Heart left ventricle (tissue), 13 donors: ENCODE measurements at regions not wholly inside any gene's neighbourhood (a gene's known extent, or its start where the extent isn't known, plus 50 kb on each side); places are given as distances from the start of the nearest gene placed in this dataset.

Source experiments
- POLR2A ChIP-seq, 2 donors: fragments of 450-650 bp; IDR thresholded peaks; one replicate each; pipeline ENCODE4 v1.6.1; 2017; ENCODE audit warnings: antibody characterized with exemption in 2 of 2, mild to moderate bottlenecking in 2 of 2, moderate library complexity in 2 of 2
- TF ChIP-seq, protein P1 (sequence below), 12 donors: fragments of 200-600 bp; sonication (generic) in 4 of 12; IDR thresholded peaks; one replicate each; pipeline versions ENCODE4 v1.5.0 to v1.8.0; 2018 to 2022; ENCODE audit warnings: antibody characterized with exemption in 12 of 12, mild to moderate bottlenecking in 5 of 12
- donor health status: ischemic (EF 13 %, LVEDD 7.1; RV severe dilation, severe dysfunction).
- donor health status: DM: no; HTN: yes; CAD: no.
- donor health status: DM: no; HTN: no; CAD: no.
- donor health status: ischemic (EF 25% LVEDD 6.9; RV normal size, moderate dysfunction).
- donor health status: ischemic (EF 25% LVEDD 5.7; RV mildly dilated, moderate dysfunction).
- donor health status: ischemic (EF 35%, LVEDD 5.7; RV mildly dilated, moderate dysfunction).
- donor health status: nonischemic (EF 11% LVEDD 7.7; RV severe dilation, severe dysfunction).
- donor health status: DM: yes; HTN: yes; CAD: no.
- donor health status: PGD.
- donor health status: ischemic (EF 29% LVEDD 5.4; RV normal size, mild dysfunction).
- donor health status: nonischemic (EF 23%, LVEDD 6.1; RV moderate dilation, normal function).

DNA sequence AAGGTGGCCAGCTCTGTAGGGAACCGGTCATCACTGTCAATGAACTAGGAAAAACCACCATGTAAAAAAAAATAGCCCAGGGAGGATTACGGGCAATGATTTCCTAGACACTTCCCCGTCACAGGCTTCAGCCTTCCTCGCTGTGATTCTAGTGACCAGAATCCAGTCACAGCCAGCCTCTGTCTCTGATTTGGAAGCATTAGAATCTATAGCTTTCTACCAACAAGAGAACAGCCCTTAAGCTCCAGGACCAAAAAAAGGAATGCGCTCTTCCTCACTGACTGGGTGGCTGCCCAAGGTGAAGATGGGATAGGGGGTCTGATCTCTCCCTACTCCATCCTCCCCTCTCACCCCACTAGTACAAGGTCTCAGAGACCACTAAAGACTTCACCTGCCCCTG, 67.2 kb downstream of the TEX35 start:
- TF ChIP-seq, protein P1, sequence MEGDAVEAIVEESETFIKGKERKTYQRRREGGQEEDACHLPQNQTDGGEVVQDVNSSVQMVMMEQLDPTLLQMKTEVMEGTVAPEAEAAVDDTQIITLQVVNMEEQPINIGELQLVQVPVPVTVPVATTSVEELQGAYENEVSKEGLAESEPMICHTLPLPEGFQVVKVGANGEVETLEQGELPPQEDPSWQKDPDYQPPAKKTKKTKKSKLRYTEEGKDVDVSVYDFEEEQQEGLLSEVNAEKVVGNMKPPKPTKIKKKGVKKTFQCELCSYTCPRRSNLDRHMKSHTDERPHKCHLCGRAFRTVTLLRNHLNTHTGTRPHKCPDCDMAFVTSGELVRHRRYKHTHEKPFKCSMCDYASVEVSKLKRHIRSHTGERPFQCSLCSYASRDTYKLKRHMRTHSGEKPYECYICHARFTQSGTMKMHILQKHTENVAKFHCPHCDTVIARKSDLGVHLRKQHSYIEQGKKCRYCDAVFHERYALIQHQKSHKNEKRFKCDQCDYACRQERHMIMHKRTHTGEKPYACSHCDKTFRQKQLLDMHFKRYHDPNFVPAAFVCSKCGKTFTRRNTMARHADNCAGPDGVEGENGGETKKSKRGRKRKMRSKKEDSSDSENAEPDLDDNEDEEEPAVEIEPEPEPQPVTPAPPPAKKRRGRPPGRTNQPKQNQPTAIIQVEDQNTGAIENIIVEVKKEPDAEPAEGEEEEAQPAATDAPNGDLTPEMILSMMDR (IDR thresholded peaks at IDR 0.05) = no peak
- no peak for TF ChIP-seq POLR2A (IDR thresholded peaks at IDR 0.05)
